ENCODE measurements at regions not wholly inside any gene's neighbourhood (a gene's known extent, or its start where the extent isn't known, plus 50 kb on each side); places are given as distances from the start of the nearest gene placed in this dataset.

DNA sequence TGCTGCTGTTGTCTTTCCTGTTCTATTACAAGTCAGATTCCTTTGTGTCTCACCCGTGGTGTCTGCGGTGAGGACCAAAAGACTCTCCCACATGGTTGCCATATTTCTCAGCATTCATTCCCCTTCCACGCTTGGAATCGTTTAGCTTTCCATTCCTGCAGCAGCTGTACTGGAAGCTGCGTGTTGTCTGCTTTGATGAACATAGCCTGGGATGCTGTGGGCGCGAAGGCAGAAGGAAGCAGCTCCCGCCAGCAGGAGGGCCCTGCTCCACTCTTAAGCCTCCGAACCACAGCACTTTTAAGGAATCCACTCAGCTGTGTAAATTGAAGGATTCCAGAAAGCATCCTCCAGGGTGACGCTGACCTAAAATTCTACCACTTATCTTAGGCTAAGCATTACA, 303.6 kb upstream of the PITRM1 start:
- DNase-seq (no peak), ATAC-seq (no peak)
- Histone ChIP-seq H3K27ac (no peak overlapping the region), H3K9me3 (no peaks in the 10 kb centered on the region), H3K27me3 (no peaks in the 10 kb centered on the region), H3K4me1 (peaks cover 17 to 39% of the 10 kb centered on the region in 2 donors), H3K36me3 (no peaks in the 10 kb centered on the region), H3K4me3 (no peak overlapping the region)
- TF ChIP-seq, protein P1, sequence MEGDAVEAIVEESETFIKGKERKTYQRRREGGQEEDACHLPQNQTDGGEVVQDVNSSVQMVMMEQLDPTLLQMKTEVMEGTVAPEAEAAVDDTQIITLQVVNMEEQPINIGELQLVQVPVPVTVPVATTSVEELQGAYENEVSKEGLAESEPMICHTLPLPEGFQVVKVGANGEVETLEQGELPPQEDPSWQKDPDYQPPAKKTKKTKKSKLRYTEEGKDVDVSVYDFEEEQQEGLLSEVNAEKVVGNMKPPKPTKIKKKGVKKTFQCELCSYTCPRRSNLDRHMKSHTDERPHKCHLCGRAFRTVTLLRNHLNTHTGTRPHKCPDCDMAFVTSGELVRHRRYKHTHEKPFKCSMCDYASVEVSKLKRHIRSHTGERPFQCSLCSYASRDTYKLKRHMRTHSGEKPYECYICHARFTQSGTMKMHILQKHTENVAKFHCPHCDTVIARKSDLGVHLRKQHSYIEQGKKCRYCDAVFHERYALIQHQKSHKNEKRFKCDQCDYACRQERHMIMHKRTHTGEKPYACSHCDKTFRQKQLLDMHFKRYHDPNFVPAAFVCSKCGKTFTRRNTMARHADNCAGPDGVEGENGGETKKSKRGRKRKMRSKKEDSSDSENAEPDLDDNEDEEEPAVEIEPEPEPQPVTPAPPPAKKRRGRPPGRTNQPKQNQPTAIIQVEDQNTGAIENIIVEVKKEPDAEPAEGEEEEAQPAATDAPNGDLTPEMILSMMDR (IDR thresholded peaks at IDR 0.05): no peak
- intact Hi-C loops (cut with DNase I): no loop called here

DNA sequence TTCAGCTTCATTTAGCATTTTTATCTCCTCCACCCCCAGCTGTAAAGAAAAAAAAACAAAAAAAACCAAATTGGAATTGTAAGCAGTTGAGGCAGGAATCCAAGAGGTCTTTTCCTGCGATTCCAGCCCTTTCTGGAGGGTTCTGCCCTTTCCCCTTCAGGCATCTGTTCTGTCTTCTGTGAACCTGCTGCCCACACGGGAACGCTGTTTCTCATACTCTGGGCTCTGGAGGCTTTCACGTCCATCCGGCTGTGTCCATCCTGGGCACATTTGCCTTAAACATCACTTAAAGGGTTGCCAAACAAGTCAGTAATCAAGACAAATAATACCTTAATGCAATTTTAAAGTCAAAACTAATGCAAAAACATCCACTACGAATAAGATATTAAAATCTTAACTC, 302.8 kb upstream of the PITRM1 start:
- Histone ChIP-seq H3K36me3 (no peaks in the 10 kb centered on the region), H3K27ac (no peak overlapping the region), H3K4me1 (peaks cover 18 to 45% of the 10 kb centered on the region in 2 donors), H3K4me3 (no peak overlapping the region), H3K9me3 (no peaks in the 10 kb centered on the region), H3K27me3 (no peaks in the 10 kb centered on the region)
- TF ChIP-seq, protein P1 (IDR thresholded peaks at IDR 0.05): no peak
- DNase-seq (no peak), ATAC-seq (no peak)
- intact Hi-C loops (cut with DNase I): no loop called here

DNA sequence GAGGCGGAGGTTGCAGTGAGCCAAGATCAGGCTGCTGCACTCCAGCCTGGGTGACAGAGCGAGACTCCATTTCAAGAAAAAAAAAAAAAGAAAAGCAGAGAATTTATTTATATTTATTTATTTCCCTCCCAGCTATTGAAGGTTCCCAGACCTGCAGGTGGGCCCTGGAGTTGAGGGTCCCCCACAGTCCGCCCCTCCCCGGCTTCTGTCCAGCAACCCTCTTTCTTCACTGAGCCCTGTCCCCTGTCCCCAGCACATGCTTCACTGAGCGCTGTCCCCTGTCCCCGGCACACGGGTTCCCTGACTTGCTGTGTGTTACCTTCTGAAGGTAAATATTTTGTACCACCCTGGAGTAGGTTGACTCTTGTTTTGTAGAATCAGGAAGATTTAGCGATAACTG, 301.7 kb upstream of the PITRM1 start:
- no peaks in the 10 kb centered on the region for H3K27me3 ChIP-seq
- H3K4me3 ChIP-seq: no peak overlapping the region
- H3K9me3 ChIP-seq: no peaks in the 10 kb centered on the region
- intact Hi-C loops (cut with DNase I): no loop called here
- H3K36me3 ChIP-seq: no peaks in the 10 kb centered on the region
- TF ChIP-seq, protein P1 (IDR thresholded peaks at IDR 0.05): no peak
- peaks cover 23 to 56% of the 10 kb centered on the region in 2 donors for H3K4me1 ChIP-seq
- no peak overlapping the region for H3K27ac ChIP-seq
- no peak for DNase-seq
- ATAC-seq: no peak

DNA sequence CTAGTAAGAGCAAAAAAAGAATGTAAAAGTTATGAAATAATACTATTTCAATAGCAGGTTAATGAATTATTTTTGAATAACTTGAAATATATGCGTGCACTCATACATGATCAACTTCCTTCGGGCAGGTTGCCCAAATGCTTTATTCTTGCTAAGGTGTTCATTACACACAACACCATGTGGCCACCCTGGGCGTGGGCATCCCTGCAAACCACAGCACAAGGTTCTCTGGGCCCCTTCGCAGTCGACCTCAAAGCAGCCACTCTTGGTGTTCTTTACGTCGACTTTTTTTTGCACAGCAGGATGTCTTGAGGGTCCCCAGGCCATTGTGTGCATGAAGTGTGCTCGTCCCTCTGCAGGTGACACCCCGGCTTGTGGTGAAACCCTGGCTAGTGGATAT, 300.7 kb upstream of the PITRM1 start:
- ATAC-seq: peak; percentile 8
- Histone ChIP-seq H3K4me1 (peaks cover 32 to 65% of the 10 kb centered on the region in 2 donors), H3K4me3 (no peak overlapping the region), H3K27me3 (no peaks in the 10 kb centered on the region), H3K27ac (peak overlapping the region; percentile 81 to 89), H3K36me3 (no peaks in the 10 kb centered on the region), H3K9me3 (no peaks in the 10 kb centered on the region)
- DNase-seq: peak in 1 of 4 donors; percentile 58
- intact Hi-C loops (cut with DNase I): no loop called here
- TF ChIP-seq, protein P1 (IDR thresholded peaks at IDR 0.05): no peak

DNA sequence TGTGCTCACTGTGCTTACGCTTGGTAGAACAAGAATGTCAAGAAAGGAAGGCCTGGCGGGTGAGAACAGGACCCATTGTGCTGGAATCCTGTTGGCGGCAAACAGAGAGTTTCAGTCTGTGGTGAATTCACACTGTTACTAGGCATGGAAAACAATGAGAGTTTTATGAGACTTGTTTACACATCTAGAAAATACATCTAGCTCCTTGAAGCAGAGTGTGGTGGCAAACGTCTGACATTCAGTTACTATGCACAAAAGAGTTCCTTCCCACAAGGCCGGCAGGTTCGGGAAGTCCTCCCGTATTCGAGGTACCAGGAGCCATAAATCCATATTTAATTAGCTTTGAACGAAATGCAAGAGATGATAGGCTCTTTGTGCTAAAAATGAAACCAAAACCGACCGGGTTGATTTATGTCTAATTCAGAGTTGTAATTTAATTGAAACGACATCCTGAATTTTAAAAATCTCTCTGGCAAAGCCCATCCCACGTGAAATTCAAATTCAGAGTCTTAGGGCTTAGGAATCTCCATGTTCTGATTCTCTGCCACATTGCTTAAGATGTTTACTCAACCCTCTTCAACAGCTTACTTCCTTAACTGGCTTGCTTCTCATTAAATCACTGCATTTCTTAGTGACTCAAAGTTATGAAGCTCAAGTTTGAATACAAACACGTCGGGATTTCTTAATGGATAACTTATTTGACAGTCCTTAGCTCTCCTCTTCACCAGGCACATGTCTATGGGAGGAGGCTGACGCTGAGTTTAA, 299.9 kb upstream of the PITRM1 start:
- peak overlapping the region; percentile 81 to 89 for H3K27ac ChIP-seq
- TF ChIP-seq, protein P1 (IDR thresholded peaks at IDR 0.05): no peak
- H3K9me3 ChIP-seq: no peaks in the 10 kb centered on the region
- no peaks in the 10 kb centered on the region for H3K27me3 ChIP-seq
- peak overlapping the region in 1 of 2 donors; percentile 21 for H3K4me3 ChIP-seq
- DNase-seq (peak in 1 of 4 donors; percentile 60), ATAC-seq (peak; percentile 68)
- H3K4me1 ChIP-seq: peaks cover 35 to 65% of the 10 kb centered on the region in 2 donors
- intact Hi-C loops (cut with DNase I): no loop called here
- H3K36me3 ChIP-seq: no peaks in the 10 kb centered on the region
